IPS DF 6.9 (cell line): ENCODE measurements at regions not wholly inside any gene's neighbourhood (a gene's known extent, or its start where the extent isn't known, plus 50 kb on each side); places are given as distances from the start of the nearest gene placed in this dataset.

Experiments
- DNase-seq: peaks from one replicate; pipeline ENCODE4 v3.0.0-alpha.2; 2013; ENCODE audit warnings: low read depth, low spot score
- H3K27ac ChIP-seq: one replicate; pipeline ENCODE4 v1.5.1; 2013; ENCODE audit warnings: low read length, control low read depth
- H3K27me3 ChIP-seq: 2 replicates; pipeline ENCODE4 v1.6.1; 2013; ENCODE audit warnings: mild to moderate bottlenecking, low read length; ENCODE audit not compliant: control insufficient read depth, insufficient read depth
- H3K36me3 ChIP-seq: 2 replicates; pipeline ENCODE4 v1.6.1; 2013; ENCODE audit warnings: low read length; ENCODE audit not compliant: control insufficient read depth, insufficient read depth
- H3K4me1 ChIP-seq: 2 replicates; pipeline ENCODE4 v1.6.1; 2013; ENCODE audit warnings: low read length; ENCODE audit not compliant: control insufficient read depth, insufficient read depth
- H3K4me3 ChIP-seq: 2 replicates; pipeline ENCODE4 v1.5.1; 2013; ENCODE audit warnings: mild to moderate bottlenecking, low read length
- H3K9me3 ChIP-seq: 2 replicates; pipeline ENCODE4 v1.6.1; 2013; ENCODE audit warnings: low read length, inconsistent platforms; ENCODE audit not compliant: control insufficient read depth, insufficient read depth
- WGBS: extraction: QIAGEN DNeasy Blood & Tissue Kit; methylation state at CpG from one replicate; pipeline ENCODE4 v1.1.7; 2013; ENCODE audit warnings: mixed read lengths, missing lambda C conversion rate; ENCODE audit not compliant: insufficient read length, insufficient coverage; 5-methylcytosine and 5-hydroxymethylcytosine counted together

GRCh38 chr6:37116326-37116725 is 53.6 kb upstream of the PIM1 start:
- no peaks in the 10 kb centered on the region for H3K4me1 ChIP-seq
- DNase-seq: no peak
- WGBS: no CpG with 5 or more reads among the region's 2 CpGs

GRCh38 chr6:37119387-37119886 is 50.5 kb upstream of the PIM1 start:
- Histone ChIP-seq H3K4me1 (peaks cover 1% of the 10 kb centered on the region), H3K27ac (no peak overlapping the region), H3K27me3 (no peaks in the 10 kb centered on the region; the same call in 1 of the 2 replicates), H3K4me3 (no peak overlapping the region), H3K36me3 (no peaks in the 10 kb centered on the region; the same call in 1 of the 2 replicates), H3K9me3 (no peaks in the 10 kb centered on the region)
- no CpG with 5 or more reads among the region's 5 CpGs for WGBS
- DNase-seq: no peak

More at GRCh38 chr6:37116326-37116725, 53.6 kb upstream of the PIM1 start:
- H3K27ac ChIP-seq: no peak overlapping the region
- H3K36me3 ChIP-seq: no peaks in the 10 kb centered on the region; the same call in 1 of the 2 replicates
- no peaks in the 10 kb centered on the region for H3K9me3 ChIP-seq
- no peak overlapping the region for H3K4me3 ChIP-seq
- H3K27me3 ChIP-seq: no peaks in the 10 kb centered on the region; the same call in 1 of the 2 replicates
